GM12891 (cell line): ENCODE measurements at regions not wholly inside any gene's neighbourhood (a gene's known extent, or its start where the extent isn't known, plus 50 kb on each side); places are given as distances from the start of the nearest gene placed in this dataset.

Experiments used
- DNase-seq: peaks from one replicate; pipeline ENCODE4 v3.0.0; 2011; ENCODE audit warnings: low spot score; ENCODE audit not compliant: insufficient read length
- FAIRE-seq: peaks from 2 replicates; lab custom pipeline; 2011; peaks lifted over from hg19 to GRCh38; lab: Jason Lieb, UNC
- PAX5 ChIP-seq: IDR thresholded peaks from 2 replicates; pipeline ENCODE4 v1.6.1; 2011; ENCODE audit warnings: low read length, moderate library complexity, mild to moderate bottlenecking; ENCODE audit not compliant: insufficient read depth, severe bottlenecking
- POLR2A ChIP-seq: IDR thresholded peaks from 2 replicates; pipeline ENCODE4 v1.6.1; 2011; ENCODE audit warnings: low read depth, low read length, control low read depth
- POLR2AphosphoS5 ChIP-seq: IDR thresholded peaks from 2 replicates; pipeline ENCODE4 v1.6.1; 2011; ENCODE audit warnings: low read depth, low read length, control low read depth
- POU2F2 ChIP-seq: IDR thresholded peaks from 2 replicates; pipeline ENCODE4 v1.6.1; 2011; ENCODE audit warnings: low read depth, mild to moderate bottlenecking, control low read depth, low read length, moderate library complexity
- SPI1 ChIP-seq: IDR thresholded peaks from 2 replicates; pipeline ENCODE4 v1.6.1; 2011; ENCODE audit warnings: low read depth, low read length, control low read depth
- TAF1 ChIP-seq: IDR thresholded peaks from 2 replicates; pipeline ENCODE4 v1.6.1; 2011; ENCODE audit warnings: low read depth, low read length, control low read depth

DNA sequence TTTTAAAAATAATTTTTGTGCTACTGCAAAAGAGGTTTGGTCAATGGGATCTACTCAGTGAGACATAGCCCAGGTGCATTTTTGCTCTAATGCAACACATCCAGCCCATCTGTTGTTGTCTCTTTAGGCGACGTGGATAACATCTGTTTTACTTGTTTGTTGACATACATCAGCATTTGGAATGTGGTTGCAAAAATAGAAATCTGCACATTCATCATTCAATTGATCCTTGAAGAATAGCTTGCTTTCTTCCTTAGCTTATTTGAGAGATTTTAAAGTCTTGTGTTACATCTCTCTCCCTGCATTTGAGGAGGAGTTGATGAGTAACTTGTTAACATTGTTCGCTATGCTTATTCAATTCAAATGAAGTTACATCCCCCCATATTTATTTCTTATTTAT, 1202.3 kb downstream of the NSUN3 start:
- DNase-seq = no peak
- FAIRE-seq = no peak
- TF ChIP-seq POLR2A (no peak), POU2F2 (no peak), PAX5 (no peak), SPI1 (no peak), POLR2AphosphoS5 (no peak), TAF1 (no peak)

DNA sequence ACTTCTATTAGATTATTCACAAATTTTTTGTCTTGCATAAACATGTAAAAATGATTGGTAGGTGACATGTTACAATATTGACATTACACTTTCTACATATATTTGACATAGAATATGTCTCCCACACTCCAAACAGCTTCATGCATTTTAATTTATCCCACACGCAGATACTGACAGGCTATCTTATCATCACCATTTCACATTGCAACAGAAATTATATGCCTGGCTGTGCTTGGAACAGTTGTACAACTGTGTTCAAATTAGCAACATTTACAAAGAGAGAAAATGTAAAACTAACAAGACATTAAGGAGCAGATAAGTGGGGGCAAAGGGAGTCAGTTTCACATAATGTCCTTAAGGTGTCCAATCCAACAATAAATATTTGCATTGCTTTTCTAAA, 1208.5 kb downstream of the NSUN3 start:
- FAIRE-seq = no peak
- DNase-seq = no peak
- TF ChIP-seq POLR2A (no peak), POU2F2 (no peak), POLR2AphosphoS5 (no peak), TAF1 (no peak), SPI1 (no peak), PAX5 (no peak)

DNA sequence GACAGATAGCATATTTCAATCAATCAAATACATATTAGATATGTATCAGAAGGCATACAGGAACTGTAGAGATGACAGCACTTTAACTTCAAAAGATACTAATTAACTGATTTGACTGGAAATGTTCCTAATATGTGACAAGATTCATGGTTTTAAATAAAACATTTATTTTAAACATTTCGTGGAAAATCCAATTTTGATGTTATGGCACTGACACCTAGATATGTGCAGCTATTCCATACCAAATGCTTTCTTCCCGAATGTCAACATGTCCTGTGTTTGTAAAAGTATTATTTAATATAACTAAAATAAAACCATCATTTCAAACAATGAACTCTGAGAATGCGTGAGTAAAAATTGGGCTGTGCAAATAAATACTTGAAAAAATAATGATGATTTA, 1209.3 kb downstream of the NSUN3 start:
- no peak for DNase-seq
- TF ChIP-seq POLR2A = no peak
- TF ChIP-seq POU2F2 = no peak
- no peak for TF ChIP-seq PAX5
- TF ChIP-seq SPI1 = no peak
- no peak for TF ChIP-seq POLR2AphosphoS5
- TF ChIP-seq TAF1 = no peak
- no peak for FAIRE-seq

DNA sequence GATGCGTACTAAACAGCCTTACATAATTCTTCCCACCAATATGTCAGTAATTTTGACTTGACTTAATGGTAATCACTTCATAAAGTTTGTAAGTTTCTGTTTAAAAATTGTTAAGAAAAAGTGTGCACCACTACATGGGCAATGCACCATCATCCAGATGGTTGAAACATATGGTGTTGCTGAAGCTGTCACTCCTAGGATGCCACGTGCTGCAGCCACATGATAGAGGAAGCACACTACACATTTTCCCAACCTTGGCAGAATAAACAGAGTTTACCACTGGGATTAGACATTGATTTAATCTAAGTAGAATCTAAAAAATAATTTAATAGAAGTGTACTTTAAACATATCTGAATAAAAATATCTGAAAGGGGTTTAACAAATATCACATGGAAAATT, 1209.9 kb downstream of the NSUN3 start:
- no peak for DNase-seq
- no peak for FAIRE-seq
- TF ChIP-seq POLR2A (no peak), PAX5 (no peak), SPI1 (no peak), POLR2AphosphoS5 (no peak), POU2F2 (no peak), TAF1 (no peak)

DNA sequence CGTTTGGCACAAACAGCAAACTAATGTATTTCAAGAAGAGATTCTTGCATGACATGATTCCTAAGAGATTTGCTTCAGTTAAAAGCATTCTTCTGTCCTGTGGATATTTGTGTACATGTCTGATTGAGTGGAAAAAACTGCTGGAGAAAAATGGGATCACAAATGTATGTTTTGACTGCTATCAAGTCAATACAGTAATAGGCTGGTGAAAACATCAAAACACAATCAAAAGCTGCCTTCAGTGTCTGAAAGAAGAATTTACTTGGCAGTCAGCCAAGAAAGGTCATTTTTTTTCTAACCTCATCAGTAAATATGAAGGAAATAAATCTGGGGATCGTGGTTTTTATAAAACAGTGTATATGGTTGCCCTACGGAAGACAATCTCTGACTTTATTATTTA, 1214.8 kb downstream of the NSUN3 start:
- TF ChIP-seq SPI1 (no peak), POU2F2 (no peak)
- FAIRE-seq (no peak), DNase-seq (no peak)

DNA sequence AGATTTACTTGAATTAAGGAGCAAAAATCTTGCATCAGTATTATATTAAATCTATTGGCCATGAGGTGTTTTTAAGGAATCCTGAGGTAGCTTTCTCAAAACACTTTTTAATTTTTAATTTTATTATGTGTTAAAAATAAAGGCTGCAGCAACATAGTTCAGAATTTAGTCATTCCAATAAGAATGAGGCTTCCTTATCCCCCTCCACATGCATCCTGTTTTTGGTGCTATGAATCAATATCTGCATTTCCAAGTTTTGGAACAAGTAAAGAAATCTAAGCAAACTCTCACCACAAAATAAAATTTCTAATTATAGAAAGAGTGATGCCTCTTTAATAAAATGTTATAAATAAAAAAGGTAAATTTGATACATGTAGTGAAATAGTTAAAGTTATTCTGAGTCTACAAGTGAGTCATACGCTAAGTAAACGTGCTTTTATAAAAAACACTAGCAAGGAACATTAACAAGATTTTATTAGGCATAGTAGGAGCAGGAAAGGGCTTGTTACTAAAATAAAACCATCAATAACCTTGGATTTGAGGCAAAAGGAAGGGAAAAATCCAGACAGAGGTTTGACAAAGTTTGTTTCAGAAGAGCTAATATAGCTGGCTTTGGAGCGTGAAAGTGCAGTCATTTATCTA, 1218.0 kb downstream of the NSUN3 start:
- TF ChIP-seq SPI1 (no peak), POLR2AphosphoS5 (no peak), PAX5 (no peak), POLR2A (no peak)
- FAIRE-seq (no peak), DNase-seq (no peak)

DNA sequence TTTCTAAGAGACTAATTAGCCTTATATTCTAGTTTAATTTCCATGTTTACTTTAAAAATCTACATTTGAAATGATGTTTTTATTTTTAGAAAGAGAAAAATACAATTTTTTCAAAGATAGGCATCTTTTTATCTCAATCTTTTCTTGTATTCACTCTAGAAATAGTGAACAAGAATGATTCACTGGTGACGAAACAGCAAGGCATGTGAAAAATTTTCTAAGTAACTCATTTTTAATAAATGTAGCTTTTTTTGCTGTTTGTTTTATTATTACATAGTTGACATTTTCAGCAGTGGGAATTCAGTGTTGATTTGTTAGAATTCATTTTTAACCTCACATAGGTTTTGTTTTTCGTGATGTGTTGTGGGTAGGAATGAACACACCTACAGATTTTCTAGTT, 1226.4 kb downstream of the NSUN3 start:
- TF ChIP-seq PAX5 = no peak
- no peak for TF ChIP-seq POU2F2
- DNase-seq (no peak), FAIRE-seq (no peak)

DNA sequence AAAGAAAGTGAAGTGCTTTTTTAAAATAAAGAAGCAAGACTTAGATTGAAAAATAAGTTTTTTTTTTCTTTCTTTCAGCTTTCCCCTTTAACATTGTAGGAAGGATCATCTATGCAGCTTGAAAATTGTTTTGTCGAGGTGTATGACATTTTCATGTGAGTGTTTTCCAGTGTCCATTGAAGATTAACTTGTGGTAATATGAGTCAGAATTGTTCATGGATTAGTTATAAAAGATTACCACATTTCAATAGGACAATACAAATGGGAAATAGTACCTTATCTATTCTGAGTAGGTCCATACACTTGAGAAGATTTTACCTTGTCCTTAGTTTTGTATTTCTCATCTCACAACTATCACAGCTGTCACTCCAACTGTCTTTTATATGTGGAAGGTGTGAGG, 1234.7 kb downstream of the NSUN3 start:
- DNase-seq (no peak), FAIRE-seq (no peak)
- TF ChIP-seq POU2F2 = no peak
- no peak for TF ChIP-seq TAF1

DNA sequence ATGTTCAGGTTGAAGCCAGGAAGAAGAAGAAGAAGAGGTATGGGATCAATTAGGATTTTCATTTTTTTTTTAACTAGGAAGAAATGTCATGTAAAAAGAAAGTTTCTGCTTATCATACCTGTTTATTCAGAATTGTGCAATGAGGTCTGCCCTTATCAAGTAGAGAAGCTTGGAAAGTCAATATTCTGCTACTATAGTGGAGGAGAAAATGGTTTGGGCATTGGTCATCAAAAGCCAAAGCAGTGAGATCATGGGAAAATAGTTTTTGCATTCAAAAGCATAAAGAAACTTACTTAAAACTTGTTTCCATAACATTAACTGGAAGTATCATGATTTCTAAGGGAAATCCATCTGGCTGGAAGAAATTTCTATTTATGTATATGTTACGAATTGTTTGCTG, 1239.2 kb downstream of the NSUN3 start:
- no peak for FAIRE-seq
- no peak for DNase-seq

DNA sequence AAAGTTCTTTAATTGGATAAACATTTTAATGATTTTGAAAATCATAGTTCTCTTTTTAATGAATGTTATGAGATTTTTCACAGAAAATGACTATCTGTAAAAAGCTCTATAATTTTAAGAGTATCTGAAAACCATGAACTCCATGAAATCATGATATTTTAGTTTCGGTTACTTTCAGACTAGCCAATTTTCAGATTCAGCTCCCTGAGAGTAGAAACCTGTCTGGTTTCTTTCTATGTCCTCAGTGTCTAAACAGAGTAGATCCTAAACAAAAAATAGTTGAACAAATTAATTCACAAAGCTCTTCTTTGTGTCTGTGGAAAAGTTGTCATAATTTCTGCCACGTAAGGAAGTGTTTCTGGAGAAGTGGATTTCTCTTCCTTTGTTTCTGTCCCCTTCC, 1247.7 kb downstream of the NSUN3 start:
- DNase-seq = no peak
- no peak for TF ChIP-seq SPI1
- TF ChIP-seq PAX5 = no peak
- TF ChIP-seq TAF1 = no peak
- TF ChIP-seq POLR2AphosphoS5 = no peak
- TF ChIP-seq POLR2A = no peak
- TF ChIP-seq POU2F2 = no peak
- FAIRE-seq = no peak

More for the DNA sequence above, 1239.2 kb downstream of the NSUN3 start:
- no peak for TF ChIP-seq SPI1
- no peak for TF ChIP-seq POU2F2
- no peak for TF ChIP-seq POLR2AphosphoS5
- no peak for TF ChIP-seq POLR2A
- TF ChIP-seq PAX5 = no peak
- no peak for TF ChIP-seq TAF1

DNA sequence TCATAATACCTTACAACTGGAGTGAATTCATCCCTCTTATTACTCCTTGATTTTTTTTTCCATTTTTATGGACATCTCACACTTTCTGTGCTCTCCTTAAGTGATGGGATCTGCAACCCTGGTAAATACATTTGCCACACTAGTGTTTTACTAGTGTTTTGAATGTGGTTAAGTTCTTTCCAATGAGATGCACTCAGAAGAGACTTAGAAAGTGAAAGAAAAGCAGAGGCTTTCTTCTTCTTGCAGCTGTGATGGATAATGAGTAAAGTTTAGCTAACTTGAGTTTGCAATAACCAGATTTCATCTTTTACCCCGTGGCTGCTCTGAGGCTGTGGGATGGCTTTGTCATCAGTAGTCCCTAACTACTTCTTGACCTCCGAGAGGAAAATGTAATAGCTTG, 1248.4 kb downstream of the NSUN3 start:
- FAIRE-seq = no peak
- TF ChIP-seq POLR2AphosphoS5 = no peak
- TF ChIP-seq POU2F2 = no peak
- TF ChIP-seq POLR2A = no peak
- TF ChIP-seq PAX5 = no peak
- no peak for TF ChIP-seq TAF1
- TF ChIP-seq SPI1 = no peak
- no peak for DNase-seq

DNA sequence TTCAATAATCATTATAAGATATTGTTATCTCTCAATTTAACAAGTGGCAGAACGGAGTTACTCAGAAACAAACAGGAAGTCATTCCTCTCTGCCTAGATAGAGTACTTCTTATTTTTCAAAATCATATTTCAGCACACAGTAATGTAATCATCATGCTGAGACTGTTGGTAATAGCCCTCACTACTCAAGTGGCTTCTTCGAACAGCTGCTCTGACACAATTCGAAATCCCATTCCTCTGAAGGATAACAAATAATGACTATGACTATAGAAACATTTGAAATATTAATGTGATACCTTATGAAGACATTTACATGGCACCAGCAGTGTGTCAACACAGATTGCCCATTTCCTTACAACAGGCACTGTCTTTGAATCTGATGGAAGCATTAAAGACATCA, 1249.8 kb downstream of the NSUN3 start:
- no peak for TF ChIP-seq TAF1
- no peak for TF ChIP-seq PAX5
- TF ChIP-seq POU2F2 = no peak
- TF ChIP-seq SPI1 = no peak
- no peak for TF ChIP-seq POLR2A
- TF ChIP-seq POLR2AphosphoS5 = no peak
- no peak for FAIRE-seq

More for the DNA sequence above, 1249.8 kb downstream of the NSUN3 start:
- DNase-seq = no peak
